ENCODE measurements at regions not wholly inside any gene's neighbourhood (a gene's known extent, or its start where the extent isn't known, plus 50 kb on each side); places are given as distances from the start of the nearest gene placed in this dataset.

DNA sequence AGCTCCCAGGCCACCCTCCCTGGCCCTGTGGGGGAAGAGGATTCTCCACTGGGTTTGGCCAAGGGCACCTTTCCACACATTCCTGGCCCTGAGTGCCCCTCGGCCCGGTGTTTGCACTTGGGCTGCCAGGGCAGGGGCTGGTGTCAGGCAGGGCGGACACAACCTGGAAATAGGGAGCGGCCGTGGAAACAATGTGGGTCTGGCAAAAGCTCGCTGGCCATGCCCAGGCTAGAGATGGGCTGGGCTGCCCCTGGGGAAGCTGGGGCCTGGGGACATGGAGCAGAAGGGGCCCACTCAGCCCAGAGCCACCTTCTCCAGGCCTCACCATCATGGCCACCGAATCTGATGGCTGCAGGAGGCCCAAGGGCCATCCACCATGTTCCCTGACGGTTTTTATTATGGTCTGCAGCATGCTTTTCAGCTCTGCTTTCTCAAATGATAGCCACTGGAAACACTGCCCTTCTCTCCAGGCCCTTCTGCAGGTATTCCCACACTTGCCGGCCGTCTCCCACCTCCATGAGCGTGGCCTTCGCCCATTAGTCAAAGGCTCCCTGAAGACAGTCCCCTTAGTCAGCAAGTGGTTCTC, 275.1 kb downstream of the CYP26B1 start:
- TF ChIP-seq, protein P1, sequence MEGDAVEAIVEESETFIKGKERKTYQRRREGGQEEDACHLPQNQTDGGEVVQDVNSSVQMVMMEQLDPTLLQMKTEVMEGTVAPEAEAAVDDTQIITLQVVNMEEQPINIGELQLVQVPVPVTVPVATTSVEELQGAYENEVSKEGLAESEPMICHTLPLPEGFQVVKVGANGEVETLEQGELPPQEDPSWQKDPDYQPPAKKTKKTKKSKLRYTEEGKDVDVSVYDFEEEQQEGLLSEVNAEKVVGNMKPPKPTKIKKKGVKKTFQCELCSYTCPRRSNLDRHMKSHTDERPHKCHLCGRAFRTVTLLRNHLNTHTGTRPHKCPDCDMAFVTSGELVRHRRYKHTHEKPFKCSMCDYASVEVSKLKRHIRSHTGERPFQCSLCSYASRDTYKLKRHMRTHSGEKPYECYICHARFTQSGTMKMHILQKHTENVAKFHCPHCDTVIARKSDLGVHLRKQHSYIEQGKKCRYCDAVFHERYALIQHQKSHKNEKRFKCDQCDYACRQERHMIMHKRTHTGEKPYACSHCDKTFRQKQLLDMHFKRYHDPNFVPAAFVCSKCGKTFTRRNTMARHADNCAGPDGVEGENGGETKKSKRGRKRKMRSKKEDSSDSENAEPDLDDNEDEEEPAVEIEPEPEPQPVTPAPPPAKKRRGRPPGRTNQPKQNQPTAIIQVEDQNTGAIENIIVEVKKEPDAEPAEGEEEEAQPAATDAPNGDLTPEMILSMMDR (IDR thresholded peaks at IDR 0.05), result no peak
- TF ChIP-seq POLR2AphosphoS5 (IDR thresholded peaks at IDR 0.05; ENCODE audit: low read depth, low read length), result no peak
- TF ChIP-seq, protein P2, sequence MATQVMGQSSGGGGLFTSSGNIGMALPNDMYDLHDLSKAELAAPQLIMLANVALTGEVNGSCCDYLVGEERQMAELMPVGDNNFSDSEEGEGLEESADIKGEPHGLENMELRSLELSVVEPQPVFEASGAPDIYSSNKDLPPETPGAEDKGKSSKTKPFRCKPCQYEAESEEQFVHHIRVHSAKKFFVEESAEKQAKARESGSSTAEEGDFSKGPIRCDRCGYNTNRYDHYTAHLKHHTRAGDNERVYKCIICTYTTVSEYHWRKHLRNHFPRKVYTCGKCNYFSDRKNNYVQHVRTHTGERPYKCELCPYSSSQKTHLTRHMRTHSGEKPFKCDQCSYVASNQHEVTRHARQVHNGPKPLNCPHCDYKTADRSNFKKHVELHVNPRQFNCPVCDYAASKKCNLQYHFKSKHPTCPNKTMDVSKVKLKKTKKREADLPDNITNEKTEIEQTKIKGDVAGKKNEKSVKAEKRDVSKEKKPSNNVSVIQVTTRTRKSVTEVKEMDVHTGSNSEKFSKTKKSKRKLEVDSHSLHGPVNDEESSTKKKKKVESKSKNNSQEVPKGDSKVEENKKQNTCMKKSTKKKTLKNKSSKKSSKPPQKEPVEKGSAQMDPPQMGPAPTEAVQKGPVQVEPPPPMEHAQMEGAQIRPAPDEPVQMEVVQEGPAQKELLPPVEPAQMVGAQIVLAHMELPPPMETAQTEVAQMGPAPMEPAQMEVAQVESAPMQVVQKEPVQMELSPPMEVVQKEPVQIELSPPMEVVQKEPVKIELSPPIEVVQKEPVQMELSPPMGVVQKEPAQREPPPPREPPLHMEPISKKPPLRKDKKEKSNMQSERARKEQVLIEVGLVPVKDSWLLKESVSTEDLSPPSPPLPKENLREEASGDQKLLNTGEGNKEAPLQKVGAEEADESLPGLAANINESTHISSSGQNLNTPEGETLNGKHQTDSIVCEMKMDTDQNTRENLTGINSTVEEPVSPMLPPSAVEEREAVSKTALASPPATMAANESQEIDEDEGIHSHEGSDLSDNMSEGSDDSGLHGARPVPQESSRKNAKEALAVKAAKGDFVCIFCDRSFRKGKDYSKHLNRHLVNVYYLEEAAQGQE (IDR thresholded peaks at IDR 0.05; ENCODE audit: insufficient read depth in 1 of 2, low read depth in 2 of 2, low read length in 1 of 2), result no peak
- no peak for TF ChIP-seq SIN3A (IDR thresholded peaks at IDR 0.05; ENCODE audit: borderline replicate concordance, insufficient read depth, low read depth, low read length)
- TF ChIP-seq TCF7L2 (IDR thresholded peaks at IDR 0.05; ENCODE audit: low read depth, low read length), result no peak
